ENCODE measurements at regions not wholly inside any gene's neighbourhood (a gene's known extent, or its start where the extent isn't known, plus 50 kb on each side); places are given as distances from the start of the nearest gene placed in this dataset.

- Mint-ChIP-seq H3K4me3 (no peak overlapping the region), H3K27me3 (ENCODE audit: low read depth) (no peaks in the 10 kb centered on the region), H3K9me3 (peaks cover 3% of the 10 kb centered on the region), H3K36me3 (ENCODE audit: low read depth) (no peaks in the 10 kb centered on the region), H3K27ac (no peak overlapping the region), H3K4me1 (ENCODE audit: low read depth) (no peaks in the 10 kb centered on the region)
- intact Hi-C loops (cut with micrococcal nuclease): no loop called here
- CTCF ChIA-PET: no interaction called here
- DNase-seq: no peak
Measured at GRCh38 chr2:188645986-188646385, 328.2 kb upstream of the COL3A1 start.

DNA sequence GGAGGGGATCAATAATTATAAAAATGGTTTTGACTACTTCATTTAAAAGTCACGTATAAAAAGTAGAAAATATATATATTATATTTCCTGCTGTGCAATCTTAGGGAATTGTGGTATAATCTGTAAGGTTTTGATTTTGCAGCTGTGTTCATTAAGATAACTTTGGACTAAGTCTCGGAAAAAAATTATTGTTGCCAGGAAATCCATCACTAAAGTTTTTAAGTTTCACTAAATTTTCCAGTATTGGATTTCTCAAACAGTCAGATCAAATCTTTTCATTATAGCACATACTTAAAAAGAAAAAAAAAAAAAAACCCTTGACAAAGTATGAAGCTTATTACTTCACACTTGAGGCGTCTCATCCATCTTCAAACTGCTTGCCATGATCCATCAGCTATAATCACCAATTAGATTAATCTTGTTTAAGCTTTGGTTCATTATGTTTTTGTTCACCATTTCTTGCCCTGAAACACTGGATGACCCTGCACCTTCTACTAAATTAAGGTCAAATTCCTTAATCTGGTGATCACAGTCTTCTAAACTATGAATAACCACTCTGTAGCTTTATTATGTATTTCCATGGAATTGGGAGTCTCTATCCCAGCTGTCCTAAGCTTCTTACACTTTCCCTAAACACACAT lies 326.6 kb upstream of the COL3A1 start:
- peaks cover 3% of the 10 kb centered on the region for H3K9me3 Mint-ChIP-seq

DNA sequence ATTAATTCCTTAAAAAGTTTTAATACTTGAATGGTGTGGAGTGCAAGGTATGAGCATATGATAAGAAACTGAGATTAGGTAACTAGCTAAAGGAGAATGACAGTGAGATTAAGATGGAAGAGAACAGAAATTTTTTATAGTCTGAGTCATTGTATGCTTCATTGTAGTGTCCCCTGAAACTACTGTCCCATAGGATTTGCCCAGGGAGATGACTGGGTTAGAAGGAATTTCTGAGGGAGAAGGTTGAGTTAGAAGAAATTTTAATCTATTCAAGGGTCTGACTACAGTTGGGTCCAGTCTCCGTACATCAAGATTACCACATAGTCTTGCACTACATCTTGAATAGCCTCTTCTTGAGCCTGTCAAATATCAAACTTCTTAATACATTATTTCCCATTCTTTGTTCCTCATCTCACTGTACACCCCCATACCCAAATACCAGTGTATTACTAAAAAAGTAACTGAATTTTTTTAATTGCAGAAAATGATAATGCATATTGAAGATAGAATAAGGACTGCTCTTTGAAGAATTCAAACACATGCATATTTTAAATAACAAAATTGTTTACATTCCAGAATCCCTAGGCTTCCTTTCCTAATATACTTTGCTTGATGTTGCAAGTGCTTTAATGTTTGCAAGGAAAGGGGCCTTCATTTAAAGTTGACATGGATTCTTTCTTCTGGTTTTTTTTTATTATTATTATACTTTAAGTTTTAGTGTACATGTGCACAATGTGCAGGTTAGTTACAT lies 314.3 kb upstream of the COL3A1 start:
- H3K27ac Mint-ChIP-seq: no peak overlapping the region
- intact Hi-C loops (cut with micrococcal nuclease): no loop called here
- peaks cover 3% of the 10 kb centered on the region for H3K9me3 Mint-ChIP-seq
- no peaks in the 10 kb centered on the region for H3K27me3 Mint-ChIP-seq (ENCODE audit: low read depth)
- CTCF ChIA-PET: no interaction called here
- H3K36me3 Mint-ChIP-seq (ENCODE audit: low read depth): no peaks in the 10 kb centered on the region
- no peak for DNase-seq
- H3K4me1 Mint-ChIP-seq (ENCODE audit: low read depth): no peaks in the 10 kb centered on the region
- no peak overlapping the region for H3K4me3 Mint-ChIP-seq

More for the DNA sequence above, 326.6 kb upstream of the COL3A1 start:
- intact Hi-C loops (cut with micrococcal nuclease): no loop called here
- H3K36me3 Mint-ChIP-seq (ENCODE audit: low read depth): no peaks in the 10 kb centered on the region
- H3K27ac Mint-ChIP-seq: no peak overlapping the region
- H3K27me3 Mint-ChIP-seq (ENCODE audit: low read depth): peaks cover under 1% of the 10 kb centered on the region
- CTCF ChIA-PET: interaction anchor here (0.6 to 0.7 kb wide), 3 partner anchors 59 to 1060 kb away, joined by 3 read pairs; no protein-coding TSS in a partner anchor
- no peak overlapping the region for H3K4me3 Mint-ChIP-seq
- H3K4me1 Mint-ChIP-seq (ENCODE audit: low read depth): no peaks in the 10 kb centered on the region
- no peak for DNase-seq

- Mint-ChIP-seq H3K27ac (no peak overlapping the region), H3K4me1 (ENCODE audit: low read depth) (no peaks in the 10 kb centered on the region), H3K9me3 (peaks cover 3% of the 10 kb centered on the region), H3K4me3 (no peak overlapping the region), H3K36me3 (ENCODE audit: low read depth) (no peaks in the 10 kb centered on the region), H3K27me3 (ENCODE audit: low read depth) (no peaks in the 10 kb centered on the region)
- CTCF ChIA-PET: no interaction called here
- intact Hi-C loops (cut with micrococcal nuclease): no loop called here
- no peak for DNase-seq
Measured at GRCh38 chr2:188663301-188663700, 310.9 kb upstream of the COL3A1 start.

DNA sequence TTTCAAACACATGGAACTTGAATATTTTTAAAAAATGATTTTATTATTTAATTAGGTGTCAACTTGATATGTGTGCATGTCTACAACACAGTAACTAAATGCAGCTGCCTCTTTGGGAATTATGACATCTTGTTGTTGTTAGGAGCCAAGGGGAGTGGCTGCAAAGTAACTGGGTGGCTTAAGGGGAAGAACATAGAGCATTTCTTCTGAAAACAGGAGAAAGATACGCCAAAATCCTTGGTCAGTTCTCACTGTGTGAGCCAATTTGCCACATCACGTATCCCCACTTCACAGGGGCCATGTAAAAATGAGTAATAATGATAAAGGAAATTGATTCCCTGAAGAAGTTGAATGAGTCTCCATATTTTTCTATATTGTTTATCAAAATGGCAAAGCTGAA lies 309.8 kb upstream of the COL3A1 start:
- no peaks in the 10 kb centered on the region for H3K36me3 Mint-ChIP-seq (ENCODE audit: low read depth)
- H3K4me1 Mint-ChIP-seq (ENCODE audit: low read depth): no peaks in the 10 kb centered on the region
- peaks cover 1% of the 10 kb centered on the region for H3K27me3 Mint-ChIP-seq (ENCODE audit: low read depth)
- peaks cover 3% of the 10 kb centered on the region for H3K9me3 Mint-ChIP-seq
- intact Hi-C loops (cut with micrococcal nuclease): no loop called here
- no peak overlapping the region for H3K27ac Mint-ChIP-seq
- H3K4me3 Mint-ChIP-seq: no peak overlapping the region
- CTCF ChIA-PET: no interaction called here
- no peak for DNase-seq

DNA sequence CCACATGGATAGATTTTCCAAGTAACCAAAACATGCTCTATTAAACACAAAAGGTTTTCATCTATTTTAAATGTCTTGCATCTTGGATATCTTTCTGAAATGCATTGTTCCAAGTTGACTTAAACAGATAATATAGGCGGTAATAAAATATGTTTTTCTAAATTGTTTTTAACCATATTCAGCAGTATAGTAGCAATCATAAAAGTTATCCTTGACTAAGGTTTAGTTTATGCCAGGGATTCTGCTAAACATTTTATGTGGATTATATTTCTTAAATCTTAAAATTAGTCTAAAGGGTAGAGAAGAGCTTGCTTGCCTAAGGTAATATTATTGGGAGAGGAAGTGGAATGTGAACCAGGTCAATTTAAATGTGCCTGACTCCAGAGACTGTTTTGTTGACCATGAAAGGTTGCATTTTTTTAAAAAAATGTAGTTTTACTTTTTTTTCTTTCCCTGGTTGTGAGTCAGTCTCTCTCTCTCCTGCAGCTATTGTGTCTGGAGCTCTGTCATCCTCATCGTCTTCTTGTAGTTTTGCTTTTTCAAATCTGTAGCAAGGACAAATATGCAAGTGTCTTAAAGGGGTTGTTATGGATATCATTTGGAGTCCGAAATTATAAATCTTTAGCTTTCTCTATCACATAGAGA lies 309.1 kb upstream of the COL3A1 start:
- H3K27ac Mint-ChIP-seq: no peak overlapping the region
- no peak overlapping the region for H3K4me3 Mint-ChIP-seq
- no peak for DNase-seq
- intact Hi-C loops (cut with micrococcal nuclease): no loop called here
- H3K4me1 Mint-ChIP-seq (ENCODE audit: low read depth): no peaks in the 10 kb centered on the region
- CTCF ChIA-PET: no interaction called here
- peaks cover 3% of the 10 kb centered on the region for H3K9me3 Mint-ChIP-seq
- H3K27me3 Mint-ChIP-seq (ENCODE audit: low read depth): peaks cover 1% of the 10 kb centered on the region
- no peaks in the 10 kb centered on the region for H3K36me3 Mint-ChIP-seq (ENCODE audit: low read depth)

- H3K27ac Mint-ChIP-seq: no peak overlapping the region
- H3K27me3 Mint-ChIP-seq (ENCODE audit: low read depth): peaks cover 1% of the 10 kb centered on the region
- no peak for DNase-seq
- no peaks in the 10 kb centered on the region for H3K4me1 Mint-ChIP-seq (ENCODE audit: low read depth)
- CTCF ChIA-PET: no interaction called here
- H3K4me3 Mint-ChIP-seq: no peak overlapping the region
- peaks cover 3% of the 10 kb centered on the region for H3K9me3 Mint-ChIP-seq
- intact Hi-C loops (cut with micrococcal nuclease): no loop called here
- no peaks in the 10 kb centered on the region for H3K36me3 Mint-ChIP-seq (ENCODE audit: low read depth)
Measured at GRCh38 chr2:188665727-188666304, 308.4 kb upstream of the COL3A1 start.

GRCh38 chr2:188666503-188666902 lies 307.7 kb upstream of the COL3A1 start:
- CTCF ChIA-PET: no interaction called here
- intact Hi-C loops (cut with micrococcal nuclease): no loop called here
- no peak for DNase-seq
- Mint-ChIP-seq H3K4me3 (no peak overlapping the region), H3K27me3 (ENCODE audit: low read depth) (peaks cover 1% of the 10 kb centered on the region), H3K27ac (no peak overlapping the region), H3K36me3 (ENCODE audit: low read depth) (no peaks in the 10 kb centered on the region), H3K4me1 (ENCODE audit: low read depth) (no peaks in the 10 kb centered on the region), H3K9me3 (peaks cover 3% of the 10 kb centered on the region)

DNA sequence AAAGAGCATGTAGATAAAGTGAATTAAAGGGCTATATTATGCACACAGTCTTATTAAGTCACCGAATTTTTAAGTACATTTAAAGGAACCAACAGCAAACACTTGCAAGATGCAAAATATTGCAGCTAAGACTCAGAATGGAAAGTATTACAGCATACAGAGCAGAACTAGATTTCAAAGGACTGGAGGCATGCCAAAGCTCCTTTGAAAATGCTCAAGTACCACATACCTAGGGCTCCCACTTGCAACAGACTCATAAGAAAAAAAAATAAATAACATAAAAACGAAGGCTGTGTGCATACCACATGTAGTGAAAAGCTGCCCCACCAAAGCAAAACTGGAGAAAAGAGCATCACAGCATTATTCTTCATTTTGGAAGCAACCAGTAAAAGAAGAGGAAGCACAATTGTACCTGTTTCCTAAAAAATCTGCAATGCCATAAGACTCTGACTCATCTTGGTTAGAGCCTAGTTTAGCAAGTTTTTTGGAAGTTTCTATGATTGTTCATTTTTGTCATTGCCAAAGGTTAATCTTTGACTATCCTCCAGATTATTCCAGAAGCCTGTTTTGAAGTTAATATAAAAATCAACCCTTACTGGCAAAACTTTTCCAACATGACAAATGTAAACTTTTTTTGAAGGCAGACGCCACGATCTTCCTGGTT lies 306.0 kb upstream of the COL3A1 start:
- intact Hi-C loops (cut with micrococcal nuclease): no loop called here
- no peak overlapping the region for H3K4me3 Mint-ChIP-seq
- no peaks in the 10 kb centered on the region for H3K9me3 Mint-ChIP-seq
- peaks cover 1% of the 10 kb centered on the region for H3K27me3 Mint-ChIP-seq (ENCODE audit: low read depth)
- no peak overlapping the region for H3K27ac Mint-ChIP-seq
- CTCF ChIA-PET: no interaction called here
- no peak for DNase-seq
- no peaks in the 10 kb centered on the region for H3K36me3 Mint-ChIP-seq (ENCODE audit: low read depth)
- no peaks in the 10 kb centered on the region for H3K4me1 Mint-ChIP-seq (ENCODE audit: low read depth)

DNA sequence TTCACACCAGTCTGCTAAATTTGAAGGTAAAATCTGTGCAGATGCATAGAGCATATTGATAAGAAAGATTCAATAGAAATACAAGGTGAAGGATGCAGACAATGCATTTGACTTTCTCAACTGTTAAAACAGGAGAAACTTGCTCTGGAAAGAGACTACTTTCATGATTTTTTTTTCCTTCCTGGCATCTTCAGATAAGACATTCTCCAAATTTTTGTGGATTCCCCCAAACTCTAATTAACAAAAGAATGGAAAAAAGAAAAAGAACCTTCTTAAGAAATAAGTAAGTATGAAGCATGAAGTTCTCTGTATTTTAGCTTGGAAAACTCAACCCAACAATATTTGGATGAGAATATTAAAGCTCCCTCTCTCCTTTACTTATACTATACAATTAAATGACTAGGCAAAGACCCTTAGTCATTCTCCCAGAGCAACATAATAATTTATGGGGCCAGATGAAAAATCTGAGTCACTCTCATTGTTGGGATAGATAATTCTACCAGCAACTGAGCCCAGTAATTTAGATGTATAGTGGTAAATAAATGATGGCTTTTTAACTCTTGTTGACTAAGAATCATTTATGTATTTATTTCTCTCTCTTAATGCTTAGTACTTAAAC lies 298.7 kb upstream of the COL3A1 start:
- H3K36me3 Mint-ChIP-seq (ENCODE audit: low read depth): no peaks in the 10 kb centered on the region
- intact Hi-C loops (cut with micrococcal nuclease): no loop called here
- H3K4me1 Mint-ChIP-seq (ENCODE audit: low read depth): no peaks in the 10 kb centered on the region
- no peak overlapping the region for H3K27ac Mint-ChIP-seq
- no peak overlapping the region for H3K4me3 Mint-ChIP-seq
- no peaks in the 10 kb centered on the region for H3K27me3 Mint-ChIP-seq (ENCODE audit: low read depth)
- no peak for DNase-seq
- no peaks in the 10 kb centered on the region for H3K9me3 Mint-ChIP-seq
- CTCF ChIA-PET: no interaction called here

DNA sequence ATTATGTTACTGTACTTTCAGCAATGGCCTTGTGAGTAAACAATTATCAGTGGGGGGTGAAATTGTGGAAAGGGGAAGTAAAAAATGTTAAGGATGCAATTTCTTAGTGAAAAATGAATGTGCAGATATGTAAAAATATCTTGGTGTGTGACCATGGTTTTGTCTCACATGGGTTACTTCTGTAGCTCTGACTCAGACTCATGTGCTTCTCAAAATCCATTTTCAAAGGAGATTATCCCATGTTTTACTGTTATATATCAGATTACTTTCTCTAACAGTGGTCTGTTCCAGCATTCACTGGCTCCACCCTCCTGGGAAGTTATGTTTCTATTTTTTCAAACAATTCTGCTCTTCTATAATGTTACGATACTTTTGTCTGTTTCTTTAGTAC lies 298.2 kb upstream of the COL3A1 start:
- Mint-ChIP-seq H3K27me3 (ENCODE audit: low read depth) (no peaks in the 10 kb centered on the region), H3K27ac (no peak overlapping the region), H3K36me3 (ENCODE audit: low read depth) (no peaks in the 10 kb centered on the region), H3K4me3 (no peak overlapping the region), H3K4me1 (ENCODE audit: low read depth) (no peaks in the 10 kb centered on the region), H3K9me3 (no peaks in the 10 kb centered on the region)
- CTCF ChIA-PET: no interaction called here
- DNase-seq: no peak
- intact Hi-C loops (cut with micrococcal nuclease): no loop called here

GRCh38 chr2:188677142-188677541 lies 297.0 kb upstream of the COL3A1 start:
- CTCF ChIA-PET: no interaction called here
- Mint-ChIP-seq H3K4me3 (no peak overlapping the region), H3K27ac (no peak overlapping the region), H3K9me3 (peaks cover 2% of the 10 kb centered on the region), H3K27me3 (ENCODE audit: low read depth) (no peaks in the 10 kb centered on the region), H3K36me3 (ENCODE audit: low read depth) (no peaks in the 10 kb centered on the region), H3K4me1 (ENCODE audit: low read depth) (no peaks in the 10 kb centered on the region)
- intact Hi-C loops (cut with micrococcal nuclease): no loop called here
- no peak for DNase-seq

Measured in activated naive CD4-positive, alpha-beta T cell treated with anti-CD3 and anti-CD28 coated beads for 36 hours (primary cell).